ENCODE measurements at regions not wholly inside any gene's neighbourhood (a gene's known extent, or its start where the extent isn't known, plus 50 kb on each side); places are given as distances from the start of the nearest gene placed in this dataset.
"Not testable (repeated sequence)": the region's sequence is repeated elsewhere in the genome, so short reads cannot be mapped to it uniquely, and the experiment has no call there.

DNA sequence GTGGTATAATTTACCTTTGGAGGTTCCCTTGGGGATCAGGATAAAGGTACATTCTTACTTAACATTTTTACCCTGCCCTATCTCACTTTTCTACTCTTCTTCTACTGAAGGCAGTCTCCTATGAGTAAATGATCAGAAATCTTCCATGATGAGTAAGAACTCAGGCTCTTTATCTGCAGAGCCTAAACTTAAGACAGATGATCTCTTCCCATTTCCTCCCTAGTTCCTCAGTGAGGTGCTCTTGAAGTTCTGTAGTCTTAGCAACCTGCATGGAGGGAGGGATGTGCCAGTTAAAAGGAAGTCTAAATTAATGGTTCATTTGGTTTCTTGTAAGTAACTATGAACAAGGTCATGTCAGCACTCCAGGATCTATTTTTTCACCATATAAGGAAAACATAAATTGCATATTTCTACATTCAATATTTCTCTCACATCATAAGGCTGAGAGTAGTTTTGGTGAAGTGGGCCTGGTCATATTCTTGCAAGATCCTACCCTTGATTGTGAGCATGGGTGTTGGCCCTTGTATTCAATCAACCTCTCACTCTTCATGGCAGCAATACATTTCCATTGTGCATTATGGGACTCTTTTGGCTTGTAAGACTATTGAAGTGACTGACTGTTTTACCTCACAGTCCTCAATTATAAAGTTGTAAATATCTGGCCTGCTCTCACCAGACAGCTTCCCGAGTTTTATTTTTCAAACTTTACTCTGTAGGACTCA lies 295.5 kb downstream of the SLC7A11 start:
- TF ChIP-seq POLR2AphosphoS5 (IDR thresholded peaks at IDR 0.05), result no peak
- TF ChIP-seq EP300 (IDR thresholded peaks at IDR 0.05), result no peak
- TF ChIP-seq, protein P1, sequence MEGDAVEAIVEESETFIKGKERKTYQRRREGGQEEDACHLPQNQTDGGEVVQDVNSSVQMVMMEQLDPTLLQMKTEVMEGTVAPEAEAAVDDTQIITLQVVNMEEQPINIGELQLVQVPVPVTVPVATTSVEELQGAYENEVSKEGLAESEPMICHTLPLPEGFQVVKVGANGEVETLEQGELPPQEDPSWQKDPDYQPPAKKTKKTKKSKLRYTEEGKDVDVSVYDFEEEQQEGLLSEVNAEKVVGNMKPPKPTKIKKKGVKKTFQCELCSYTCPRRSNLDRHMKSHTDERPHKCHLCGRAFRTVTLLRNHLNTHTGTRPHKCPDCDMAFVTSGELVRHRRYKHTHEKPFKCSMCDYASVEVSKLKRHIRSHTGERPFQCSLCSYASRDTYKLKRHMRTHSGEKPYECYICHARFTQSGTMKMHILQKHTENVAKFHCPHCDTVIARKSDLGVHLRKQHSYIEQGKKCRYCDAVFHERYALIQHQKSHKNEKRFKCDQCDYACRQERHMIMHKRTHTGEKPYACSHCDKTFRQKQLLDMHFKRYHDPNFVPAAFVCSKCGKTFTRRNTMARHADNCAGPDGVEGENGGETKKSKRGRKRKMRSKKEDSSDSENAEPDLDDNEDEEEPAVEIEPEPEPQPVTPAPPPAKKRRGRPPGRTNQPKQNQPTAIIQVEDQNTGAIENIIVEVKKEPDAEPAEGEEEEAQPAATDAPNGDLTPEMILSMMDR (IDR thresholded peaks at IDR 0.05), result no peak
- TF ChIP-seq POLR2A (IDR thresholded peaks at IDR 0.05), result no peak
- no peak overlapping the region for H3K4me3 ChIP-seq
- no peaks in the 10 kb centered on the region for H3K4me1 ChIP-seq
- intact Hi-C loops (cut with DNase I; ENCODE audit: low total_unique reads), result no loop called here
- H3K9me3 ChIP-seq, result peaks cover 0 to 4% (median 0%) of the 10 kb centered on the region in 4 donors
- H3K27ac ChIP-seq, result no peak overlapping the region
- H3K36me3 ChIP-seq, result no peaks in the 10 kb centered on the region
- no peak for DNase-seq
- 79 to 91% (median 90%) methylated on average over 1 of the region's 1 CpG for WGBS, 5 donors
- H3K27me3 ChIP-seq, result no peaks in the 10 kb centered on the region

DNA sequence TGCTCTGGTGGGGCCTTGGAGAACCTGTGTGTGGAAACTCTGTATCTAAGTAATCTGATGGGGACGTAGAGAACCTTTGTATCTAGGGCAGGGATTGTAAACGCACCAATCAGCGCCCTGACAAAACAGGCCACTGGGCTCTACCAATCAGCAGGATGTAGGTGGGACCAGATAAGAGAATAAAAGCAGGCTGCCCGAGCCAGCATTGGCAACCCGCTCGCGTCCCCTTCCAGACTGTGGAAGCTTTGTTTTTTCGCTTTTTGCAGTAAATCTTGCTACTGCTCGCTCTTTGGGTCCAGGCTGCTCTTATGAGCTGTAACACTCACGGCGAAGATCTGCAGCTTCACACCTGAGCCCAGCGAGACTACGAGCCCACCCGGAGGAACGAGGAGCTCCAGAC lies 299.3 kb downstream of the SLC7A11 start:
- H3K36me3 ChIP-seq; intact Hi-C loops (cut with DNase I; ENCODE audit: low total_unique reads); H3K27ac ChIP-seq; H3K4me1 ChIP-seq; H3K27me3 ChIP-seq; H3K4me3 ChIP-seq; DNase-seq: not testable (repeated sequence)
- 88 to 97% (median 95%) methylated on average over 14 to 15 of the region's 15 CpGs for WGBS, 5 donors
- peaks cover 0 to 23% (median 5%) of the 10 kb centered on the region in 4 donors for H3K9me3 ChIP-seq

DNA sequence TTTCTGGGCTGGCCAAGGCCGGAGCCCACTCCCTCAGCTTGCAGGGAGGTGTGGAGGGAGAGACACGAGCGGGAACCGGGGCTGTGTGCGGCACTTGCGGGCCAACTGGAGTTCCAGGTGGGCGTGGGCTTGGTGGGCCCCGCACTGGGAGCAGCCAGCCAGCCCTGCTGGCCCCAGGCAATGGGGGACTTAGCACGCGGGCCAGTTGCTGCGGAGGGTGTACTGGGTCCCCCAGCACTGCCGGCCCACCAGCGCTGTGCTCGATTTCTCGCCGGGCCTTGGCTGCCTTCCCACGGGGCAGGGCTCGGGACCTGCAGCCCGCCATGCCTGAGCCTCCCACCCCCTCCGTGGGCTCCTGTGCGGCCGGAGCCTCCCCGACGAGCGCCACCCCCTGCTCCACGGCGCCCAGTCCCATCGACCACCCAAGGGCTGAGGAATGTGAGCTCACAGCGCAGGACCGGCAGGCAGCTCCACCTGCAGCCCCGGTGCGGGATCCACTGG lies 300.1 kb downstream of the SLC7A11 start:
- H3K36me3 ChIP-seq; intact Hi-C loops (cut with DNase I; ENCODE audit: low total_unique reads); DNase-seq; H3K4me1 ChIP-seq; H3K27ac ChIP-seq; H3K27me3 ChIP-seq; H3K4me3 ChIP-seq: not testable (repeated sequence)
- WGBS, 5 donors, result 92 to 99% (median 94%) methylated on average over 14 to 27 of the region's 32 CpGs
- peaks cover 0 to 23% (median 5%) of the 10 kb centered on the region in 4 donors for H3K9me3 ChIP-seq

DNA sequence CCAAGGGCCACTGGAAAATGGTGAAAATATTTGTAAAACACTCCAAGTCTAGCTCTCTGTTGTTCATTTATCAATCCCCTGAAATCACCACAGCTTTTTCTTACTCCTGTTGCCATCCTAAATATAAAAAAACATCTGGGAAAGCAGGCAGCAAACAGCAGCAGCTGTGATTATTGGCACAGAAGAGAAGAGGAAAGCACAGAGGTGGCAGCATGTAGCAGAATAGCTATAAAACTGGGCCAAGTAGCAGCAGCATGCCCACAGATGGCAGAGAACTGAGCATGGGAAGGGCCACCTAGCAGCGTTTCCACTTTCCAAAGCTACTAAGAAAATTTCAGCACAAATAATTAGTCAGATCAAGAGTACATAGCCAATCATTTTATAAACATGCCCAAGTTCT lies 307.2 kb downstream of the SLC7A11 start:
- H3K4me1 ChIP-seq, result no peaks in the 10 kb centered on the region
- WGBS, 5 donors, result 64 to 82% (median 67%) methylated on average over 1 of the region's 1 CpG
- no peak overlapping the region for H3K4me3 ChIP-seq
- TF ChIP-seq EP300 (IDR thresholded peaks at IDR 0.05) (no peak), POLR2A (IDR thresholded peaks at IDR 0.05) (no peak), POLR2AphosphoS5 (IDR thresholded peaks at IDR 0.05) (no peak)
- TF ChIP-seq, protein P1 (IDR thresholded peaks at IDR 0.05), result no peak
- no peak for DNase-seq
- H3K36me3 ChIP-seq, result no peaks in the 10 kb centered on the region
- no peak overlapping the region for H3K27ac ChIP-seq
- H3K27me3 ChIP-seq, result no peaks in the 10 kb centered on the region
- H3K9me3 ChIP-seq, result peaks cover 0 to 8% (median 1%) of the 10 kb centered on the region in 4 donors
- intact Hi-C loops (cut with DNase I; ENCODE audit: low total_unique reads), result no loop called here

DNA sequence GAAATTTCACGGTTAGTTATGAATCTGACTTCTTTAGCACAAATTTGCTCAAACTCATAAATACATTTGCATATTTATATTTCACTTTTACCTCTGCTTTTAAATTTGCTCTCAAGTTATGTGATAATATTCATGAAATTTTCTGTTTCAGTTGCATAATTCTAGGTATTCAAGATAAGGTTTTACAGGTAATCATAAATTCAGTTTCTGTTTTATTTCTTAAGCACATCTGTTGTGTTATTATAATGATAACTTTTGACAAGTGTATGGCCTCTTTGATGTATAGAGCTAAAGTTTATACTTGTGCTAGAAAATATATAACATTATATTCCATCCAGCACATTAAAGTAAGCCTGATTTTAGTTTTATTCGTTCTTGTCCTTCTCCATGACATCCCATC lies 308.1 kb downstream of the SLC7A11 start:
- 55 to 77% (median 62%) methylated on average over 2 of the region's 2 CpGs for WGBS, 5 donors
- DNase-seq, result no peak
- TF ChIP-seq, protein P1 (IDR thresholded peaks at IDR 0.05), result no peak
- TF ChIP-seq EP300 (IDR thresholded peaks at IDR 0.05) (no peak), POLR2A (IDR thresholded peaks at IDR 0.05) (no peak), POLR2AphosphoS5 (IDR thresholded peaks at IDR 0.05) (no peak)
- Histone ChIP-seq H3K36me3 (no peaks in the 10 kb centered on the region), H3K27me3 (no peaks in the 10 kb centered on the region), H3K27ac (no peak overlapping the region), H3K4me3 (no peak overlapping the region), H3K9me3 (peaks cover 0 to 4% (median 0%) of the 10 kb centered on the region in 4 donors), H3K4me1 (no peaks in the 10 kb centered on the region)
- intact Hi-C loops (cut with DNase I; ENCODE audit: low total_unique reads), result no loop called here

Measured in stomach (tissue), 8 donors.